Panc1 (cell line): ENCODE measurements at regions not wholly inside any gene's neighbourhood (a gene's known extent, or its start where the extent isn't known, plus 50 kb on each side); places are given as distances from the start of the nearest gene placed in this dataset.

Source experiments
- ATAC-seq: fragments of 200-7000 bp; cut with Tn5 transposase; 2 replicates; pipeline ENCODE4 v1.9.1; 2020; ENCODE audit warnings: mild to moderate bottlenecking, moderate library complexity
- BruUV-seq: library from RNA; stranded (reverse); fragments of 400-500 nt; replicated peaks from 2 replicates; lab custom pipeline; 2021; lab: Mats Ljungman, UMichigan
- CTCF ChIA-PET: fragments of 300-600 bp; sonication (Branson Sonifier 250); formaldehyde crosslinking; loops from one replicate; lab custom pipeline; 2022; ENCODE audit warnings: antibody characterized with exemption; lab: Charles Lee
- POLR2A ChIA-PET: fragments of 300-600 bp; sonication (Branson Sonifier 250); formaldehyde crosslinking; loops from one replicate; lab custom pipeline; 2022; ENCODE audit warnings: antibody characterized with exemption; lab: Charles Lee
- DNase-seq: peaks from one replicate; pipeline ENCODE4 v3.0.0-alpha.2; 2010; ENCODE audit warnings: low read depth, low spot score
- H3K27ac ChIP-seq: 2 replicates; pipeline ENCODE4 v1.5.1; 2011; ENCODE audit warnings: mild to moderate bottlenecking, low read length, inconsistent platforms
- H3K27me3 ChIP-seq: fragments of 200-500 bp; sonication (Bioruptor generic); 2 replicates; pipeline ENCODE4 v1.6.0; 2014; ENCODE audit warnings: low read length, inconsistent platforms; ENCODE audit not compliant: control insufficient read depth, insufficient read depth
- H3K36me3 ChIP-seq: fragments of 200-500 bp; sonication (Bioruptor generic); 2 replicates; pipeline ENCODE4 v1.5.1; 2014; ENCODE audit warnings: inconsistent platforms, mild to moderate bottlenecking, low read length, moderate library complexity; ENCODE audit not compliant: control insufficient read depth, insufficient read depth
- H3K4me1 ChIP-seq: 2 replicates; pipeline ENCODE4 v1.5.1; 2011; ENCODE audit warnings: inconsistent platforms, mild to moderate bottlenecking, low read length, moderate library complexity; ENCODE audit not compliant: control insufficient read depth, insufficient read depth
- H3K4me3 ChIP-seq, 2 experiments: 2 replicates each; pipeline ENCODE4 v1.5.1; 2011 to 2012; ENCODE audit warnings: low read depth in 2 of 2, low read length in 2 of 2, mild to moderate bottlenecking in 2 of 2, inconsistent platforms in 1 of 2, moderate library complexity in 1 of 2
- H3K9me3 ChIP-seq: fragments of 200-500 bp; sonication (Bioruptor generic); 2 replicates; pipeline ENCODE4 v1.5.1; 2014; ENCODE audit warnings: low read depth, mild to moderate bottlenecking, inconsistent platforms, low read length, moderate library complexity; ENCODE audit not compliant: control insufficient read depth, insufficient read depth
- CTCF ChIP-seq: fragments of 450-650 bp; IDR thresholded peaks from 2 replicates; pipeline ENCODE4 v1.5.1; 2017; ENCODE audit warnings: mild to moderate bottlenecking
- POLR2AphosphoS5 ChIP-seq: IDR thresholded peaks from 2 replicates; pipeline ENCODE4 v1.6.1; 2012; ENCODE audit warnings: mild to moderate bottlenecking, low read depth, low read length, moderate library complexity
- REST ChIP-seq, 2 experiments: IDR thresholded peaks; 2 replicates each; pipeline ENCODE4 v1.6.1; 2011 to 2012; ENCODE audit warnings: low read depth in 2 of 2, control low read depth in 1 of 2, low read length in 1 of 2, mild to moderate bottlenecking in 1 of 2, moderate library complexity in 1 of 2; ENCODE audit not compliant: insufficient read depth in 1 of 2
- SIN3A ChIP-seq: IDR thresholded peaks from 2 replicates; pipeline ENCODE4 v1.6.1; 2012; ENCODE audit warnings: low read depth, mild to moderate bottlenecking, low read length, moderate library complexity, borderline replicate concordance; ENCODE audit not compliant: insufficient read depth
- TCF7L2 ChIP-seq: IDR thresholded peaks from 2 replicates; pipeline ENCODE4 v1.6.1; 2011; ENCODE audit warnings: mild to moderate bottlenecking, low read depth, low read length, inconsistent platforms
- in situ Hi-C: cut with HindIII; loops from 2 replicates; pipeline ENCODE4 v1.10.0; 2016; ENCODE audit warnings: low sequenced_read_pairs, low pct_unique_long_range_greater_than_20kb
- intact Hi-C: fragments of 100-400 bp; cut with micrococcal nuclease; formaldehyde crosslinking; loops from one replicate; pipeline ENCODE4 v1.10.0; 2022; ENCODE audit not compliant: unreplicated experiment

- Histone ChIP-seq H3K36me3 (no peaks in the 10 kb centered on the region), H3K9me3 (no peaks in the 10 kb centered on the region), H3K4me1 (no peaks in the 10 kb centered on the region), H3K27ac (no peak overlapping the region), H3K27me3 (no peaks in the 10 kb centered on the region), H3K4me3 (no peak overlapping the region)
- TF ChIP-seq REST (IDR thresholded peaks at IDR 0.05; ENCODE audit: insufficient read depth in 1 of 2, low read depth in 2 of 2, low read length in 1 of 2) (no peak), SIN3A (no peak), TCF7L2 (no peak), POLR2AphosphoS5 (no peak), CTCF (no peak)
- in situ Hi-C loops (no loop called here), intact Hi-C loops (no loop called here)
- ATAC-seq (no peak), DNase-seq (no peak)
- ChIA-PET POLR2A (no interaction called here), CTCF (no interaction called here)
- BruUV-seq: no TSS peak
Measured at GRCh38 chr1:116321766-116322175, 51.3 kb upstream of the ATP1A1 start.

- TF ChIP-seq CTCF (no peak), TCF7L2 (no peak), POLR2AphosphoS5 (no peak), REST (IDR thresholded peaks at IDR 0.05; ENCODE audit: insufficient read depth in 1 of 2, low read depth in 2 of 2, low read length in 1 of 2) (no peak), SIN3A (no peak)
- Histone ChIP-seq H3K27ac (no peak overlapping the region), H3K27me3 (no peaks in the 10 kb centered on the region), H3K4me3 (no peak overlapping the region), H3K9me3 (no peaks in the 10 kb centered on the region), H3K4me1 (no peaks in the 10 kb centered on the region), H3K36me3 (no peaks in the 10 kb centered on the region)
- ChIA-PET POLR2A (no interaction called here), CTCF (no interaction called here)
- no TSS peak for BruUV-seq
- ATAC-seq (no peak), DNase-seq (no peak)
- in situ Hi-C loops: no loop called here
- intact Hi-C loops: no loop called here
Measured at GRCh38 chr1:116322752-116323405, 50.2 kb upstream of the ATP1A1 start.
